SK-N-MC (cell line): ENCODE measurements at regions not wholly inside any gene's neighbourhood (a gene's known extent, or its start where the extent isn't known, plus 50 kb on each side); places are given as distances from the start of the nearest gene placed in this dataset.

ENCODE experiments used
- DNase-seq: peaks from one replicate; pipeline ENCODE4 v3.0.0-alpha.2; 2011; ENCODE audit warnings: low read depth, low spot score
- H3K27ac ChIP-seq: fragments of 200-600 bp; sonication (generic); 2 replicates; pipeline ENCODE4 v1.5.1; 2016; ENCODE audit warnings: mixed run types
- H3K36me3 ChIP-seq: fragments of 200-600 bp; sonication (generic); 2 replicates; pipeline ENCODE4 v1.6.1; 2017; ENCODE audit warnings: antibody characterized with exemption, low read length, mixed read lengths; ENCODE audit not compliant: insufficient read depth
- H3K4me3 ChIP-seq: fragments of 200-600 bp; sonication (generic); 2 replicates; pipeline ENCODE4 v1.5.1; 2016
- H3K9ac ChIP-seq: fragments of 200-600 bp; sonication (generic); 2 replicates; pipeline ENCODE4 v1.8.0; 2017; ENCODE audit warnings: mixed run types, mixed read lengths; ENCODE audit not compliant: insufficient read length
- H3K9me3 ChIP-seq: fragments of 200-600 bp; sonication (generic); 2 replicates; pipeline ENCODE4 v1.6.1; 2017; ENCODE audit warnings: low read depth, mild to moderate bottlenecking, antibody characterized with exemption, low read length, moderate library complexity, mixed read lengths
- EZH2 ChIP-seq: fragments of 200-600 bp; sonication (generic); IDR thresholded peaks from one replicate; pipeline ENCODE4 v1.6.1; 2017; ENCODE audit warnings: antibody characterized with exemption
- FOXP2 ChIP-seq: optimal IDR thresholded peaks from 2 replicates; pipeline ENCODE3; 2011; ENCODE audit warnings: mild to moderate bottlenecking, moderate library complexity; ENCODE audit not compliant: insufficient read depth; ENCODE audit errors: extremely low read length, control extremely low read depth
- POLR2AphosphoS5 ChIP-seq: IDR thresholded peaks from 2 replicates; pipeline ENCODE4 v1.6.1; 2012; ENCODE audit warnings: mild to moderate bottlenecking, low read depth, low read length, borderline replicate concordance

DNA sequence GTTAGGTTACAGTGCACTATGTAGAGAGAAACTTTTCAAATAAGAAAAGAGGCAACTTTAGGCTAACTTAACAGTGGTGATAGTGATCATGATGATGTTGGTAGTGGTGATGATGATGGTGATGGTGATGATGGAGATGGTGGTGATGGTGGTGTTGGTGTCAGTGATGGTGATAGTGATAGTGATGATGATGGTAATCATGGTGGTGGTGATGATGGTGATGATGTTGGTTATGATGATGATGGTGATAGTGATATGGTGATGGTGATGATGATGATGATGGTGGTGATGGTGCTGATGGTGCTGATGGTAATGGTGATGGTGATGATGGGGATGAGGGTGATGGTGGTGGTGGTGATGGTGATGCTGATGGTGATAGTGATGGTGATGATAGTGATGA, 107.4 kb downstream of the DLL1 start:
- TF ChIP-seq FOXP2 (no peak), EZH2 (no peak), POLR2AphosphoS5 (no peak)
- no peaks in the 10 kb centered on the region for H3K9me3 ChIP-seq

DNA sequence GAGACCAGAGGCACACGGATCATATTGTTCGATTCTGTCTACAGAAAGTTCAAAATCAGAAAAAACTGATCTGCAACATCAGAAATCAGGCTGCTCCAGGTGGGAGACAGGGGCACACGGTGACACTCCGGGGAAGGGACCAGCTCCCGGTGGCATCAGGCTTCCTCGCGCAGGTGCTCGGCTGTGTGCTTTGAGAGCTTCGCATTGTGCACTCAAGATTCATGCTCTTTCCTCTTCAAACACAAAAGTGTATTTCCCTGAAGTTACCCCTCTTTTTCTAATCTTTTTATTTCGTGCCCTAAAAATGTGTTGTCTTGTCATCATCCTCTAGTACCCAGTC, 108.1 kb downstream of the DLL1 start:
- H3K27ac ChIP-seq, result no peak overlapping the region
- TF ChIP-seq POLR2AphosphoS5 (no peak), EZH2 (no peak), FOXP2 (no peak)
- no peaks in the 10 kb centered on the region for H3K9me3 ChIP-seq
- H3K9ac ChIP-seq, result no peak overlapping the region
- no peaks in the 10 kb centered on the region for H3K36me3 ChIP-seq
- H3K4me3 ChIP-seq, result no peak overlapping the region
- DNase-seq, result no peak

More for the DNA sequence above, 107.4 kb downstream of the DLL1 start:
- Histone ChIP-seq H3K36me3 (no peaks in the 10 kb centered on the region), H3K4me3 (no peak overlapping the region), H3K27ac (no peak overlapping the region), H3K9ac (no peak overlapping the region)
- DNase-seq, result no peak

DNA sequence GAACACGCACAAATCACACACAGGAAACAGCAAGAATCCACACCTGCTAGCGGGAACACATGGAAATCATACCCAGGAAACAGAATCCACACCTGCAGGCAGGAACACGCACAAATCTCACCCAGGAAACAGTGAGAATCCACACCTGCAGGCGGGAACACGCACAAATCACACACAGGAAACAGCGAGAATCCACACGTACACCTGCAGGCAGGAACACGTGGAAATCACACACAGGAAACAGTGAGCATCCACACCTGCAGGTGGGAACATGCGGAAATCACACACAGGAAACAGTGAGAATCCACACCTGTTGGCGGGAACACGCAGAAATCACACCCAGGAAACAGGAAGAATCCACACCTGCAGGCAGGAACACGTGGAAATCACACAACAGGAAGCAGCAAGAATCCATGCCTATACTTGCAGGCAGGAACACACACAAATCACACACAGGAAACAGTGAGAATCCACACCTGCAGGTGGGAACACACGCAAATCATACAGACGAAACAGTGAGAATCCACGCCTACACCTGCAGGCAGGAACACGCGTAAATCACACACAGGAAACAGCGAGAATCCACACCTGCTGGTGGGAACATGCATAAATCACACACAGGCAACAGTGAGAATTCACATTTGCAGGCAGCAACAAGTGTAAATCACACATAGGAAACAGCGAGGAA, 108.6 kb downstream of the DLL1 start:
- Histone ChIP-seq H3K9ac (no peak overlapping the region), H3K36me3 (no peaks in the 10 kb centered on the region), H3K27ac (no peak overlapping the region), H3K4me3 (no peak overlapping the region), H3K9me3 (no peaks in the 10 kb centered on the region)
- no peak for DNase-seq
- no peak for TF ChIP-seq FOXP2
- TF ChIP-seq POLR2AphosphoS5, result no peak
- no peak for TF ChIP-seq EZH2

DNA sequence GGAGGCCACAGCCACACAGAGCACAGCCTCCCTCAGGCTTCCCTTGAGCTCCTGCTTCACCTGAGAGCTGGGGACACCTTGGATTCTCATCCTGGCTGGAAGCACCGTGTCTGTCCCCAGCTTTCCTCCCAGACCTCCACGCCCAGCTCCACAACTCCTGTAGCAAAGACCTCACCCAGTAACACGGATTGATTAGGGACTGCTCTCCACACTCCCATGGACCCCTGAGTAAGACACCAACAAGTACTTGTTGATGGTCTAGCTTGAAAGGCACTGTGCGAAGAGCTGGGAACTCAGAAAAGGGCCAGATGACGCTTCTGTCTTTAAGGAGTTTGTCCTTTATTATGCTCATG, 109.6 kb downstream of the DLL1 start:
- Histone ChIP-seq H3K36me3 (no peaks in the 10 kb centered on the region), H3K4me3 (no peak overlapping the region), H3K27ac (no peak overlapping the region), H3K9ac (no peak overlapping the region), H3K9me3 (no peaks in the 10 kb centered on the region)
- no peak for DNase-seq
- TF ChIP-seq EZH2 (no peak), POLR2AphosphoS5 (no peak), FOXP2 (no peak)

DNA sequence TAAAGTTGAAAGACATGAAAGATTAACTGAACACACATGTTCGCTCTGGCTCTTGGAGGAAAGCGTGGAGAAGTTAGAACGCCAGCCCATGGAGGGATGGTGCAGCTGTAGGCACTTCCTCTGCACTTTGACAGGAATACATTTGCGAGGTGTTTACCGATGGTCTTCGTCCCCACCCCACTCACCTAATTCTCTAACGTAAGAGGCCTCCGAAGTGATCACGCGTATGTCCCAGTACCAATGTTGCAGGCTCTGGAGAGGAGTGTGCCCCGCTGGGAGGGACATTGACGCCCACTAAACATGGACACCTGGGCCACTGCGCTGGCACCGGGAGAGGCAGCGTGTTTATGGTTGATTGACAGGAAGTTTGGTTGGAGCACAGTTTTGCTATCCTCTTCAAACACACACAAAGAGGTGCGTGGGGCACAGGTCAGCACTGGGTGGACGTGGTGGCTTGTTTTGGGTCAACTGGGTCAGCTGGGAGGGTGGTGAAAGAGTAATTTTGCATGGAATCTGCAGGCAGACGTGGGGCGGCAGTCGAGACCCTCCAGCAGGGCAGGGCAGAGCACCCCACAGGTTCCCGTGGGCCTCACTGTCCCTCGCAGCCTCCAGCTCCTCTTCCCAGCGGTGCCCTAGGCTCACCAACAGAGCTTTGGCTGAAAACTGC, 110.1 kb downstream of the DLL1 start:
- no peak overlapping the region for H3K27ac ChIP-seq
- no peak overlapping the region for H3K9ac ChIP-seq
- H3K9me3 ChIP-seq, result no peaks in the 10 kb centered on the region
- no peak for DNase-seq
- H3K36me3 ChIP-seq, result no peaks in the 10 kb centered on the region
- TF ChIP-seq FOXP2, result no peak
- TF ChIP-seq EZH2, result no peak
- no peak overlapping the region for H3K4me3 ChIP-seq

DNA sequence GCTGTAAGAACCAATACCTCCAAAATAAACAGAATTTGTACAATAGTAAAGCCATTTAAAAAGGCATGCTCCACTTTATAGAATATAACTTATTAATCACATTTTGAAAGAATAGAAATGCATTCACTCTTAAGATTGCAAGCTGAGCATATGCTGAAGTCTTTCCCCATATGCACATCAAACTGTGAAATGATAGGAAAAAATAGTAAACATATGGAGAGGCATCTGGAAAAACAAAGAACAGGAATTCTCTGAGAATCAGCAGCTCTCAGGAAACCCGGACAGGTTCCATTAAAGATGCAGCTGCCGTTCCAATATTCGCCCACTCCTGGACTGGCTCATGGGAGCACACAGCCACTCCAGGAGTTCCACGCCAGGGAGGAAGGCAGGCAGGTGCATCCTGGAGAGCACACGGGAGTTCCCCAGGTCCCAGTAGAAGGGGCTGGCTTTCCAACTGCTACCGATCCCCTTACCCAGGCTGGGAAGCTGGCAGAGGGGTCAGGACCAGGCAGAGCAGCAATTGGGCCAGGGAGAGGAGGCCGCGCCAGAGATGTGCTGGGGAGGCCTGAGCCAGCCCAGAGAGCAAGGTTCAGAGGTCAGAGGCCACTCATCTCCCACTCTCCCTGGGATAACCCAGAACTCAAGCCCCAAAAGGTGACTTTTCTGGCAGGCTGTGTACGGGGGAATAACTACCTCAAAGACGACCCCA, 111.1 kb downstream of the DLL1 start:
- H3K9me3 ChIP-seq, result no peaks in the 10 kb centered on the region
- DNase-seq, result no peak
- TF ChIP-seq FOXP2, result no peak
- TF ChIP-seq EZH2, result no peak
- no peak for TF ChIP-seq POLR2AphosphoS5
- H3K27ac ChIP-seq, result peak overlapping the region; percentile 70
- H3K36me3 ChIP-seq, result no peaks in the 10 kb centered on the region
- no peak overlapping the region for H3K4me3 ChIP-seq
- H3K9ac ChIP-seq, result no peak overlapping the region

DNA sequence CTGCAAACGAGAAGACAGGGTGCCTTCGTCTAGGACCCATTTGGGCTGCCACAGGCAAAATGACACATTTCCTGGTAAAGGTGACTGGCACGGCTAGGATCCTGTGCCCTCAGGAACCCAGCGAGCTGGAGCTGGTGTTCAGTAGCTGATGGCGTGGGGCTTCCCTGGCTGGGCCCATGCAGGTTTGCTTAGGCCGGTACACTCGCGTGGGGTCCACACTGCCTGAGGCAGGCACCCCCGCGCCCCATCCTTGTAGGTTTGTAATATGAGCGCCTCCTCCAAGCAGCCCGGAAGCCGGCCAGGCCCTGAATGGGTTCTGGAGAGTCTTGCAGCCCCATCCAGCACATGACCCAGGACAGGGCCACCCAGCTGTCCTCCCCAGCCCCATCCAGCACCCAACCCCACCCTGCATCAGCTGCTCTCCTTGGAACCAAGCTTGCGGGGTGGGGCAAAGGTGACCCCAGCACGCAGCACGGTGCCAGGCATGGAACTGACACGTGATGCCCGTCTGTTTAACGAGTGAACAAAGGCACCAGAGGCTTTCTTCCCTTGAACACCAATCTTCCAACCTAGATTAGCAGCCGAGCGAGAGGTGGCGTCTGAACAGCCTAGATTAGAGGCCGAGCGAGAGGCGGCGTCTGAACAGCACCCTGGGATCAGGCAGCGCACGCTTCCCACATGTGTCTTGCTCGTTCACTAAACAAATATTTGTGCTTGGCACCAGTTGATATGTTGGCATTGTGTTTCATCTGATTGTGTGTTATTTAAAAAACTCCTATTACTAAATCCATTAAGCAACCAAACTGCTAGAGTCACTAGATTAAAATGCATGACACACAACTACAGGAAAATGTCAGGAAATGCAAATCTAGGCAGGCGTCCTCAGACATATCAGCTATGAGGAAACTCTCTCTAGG, 112.1 kb downstream of the DLL1 start:
- no peak for TF ChIP-seq EZH2
- TF ChIP-seq POLR2AphosphoS5, result no peak
- no peak for TF ChIP-seq FOXP2
- no peaks in the 10 kb centered on the region for H3K9me3 ChIP-seq
- DNase-seq, result no peak
- H3K36me3 ChIP-seq, result no peaks in the 10 kb centered on the region
- H3K27ac ChIP-seq, result peak overlapping the region; percentile 70
- H3K9ac ChIP-seq, result no peak overlapping the region
- no peak overlapping the region for H3K4me3 ChIP-seq

DNA sequence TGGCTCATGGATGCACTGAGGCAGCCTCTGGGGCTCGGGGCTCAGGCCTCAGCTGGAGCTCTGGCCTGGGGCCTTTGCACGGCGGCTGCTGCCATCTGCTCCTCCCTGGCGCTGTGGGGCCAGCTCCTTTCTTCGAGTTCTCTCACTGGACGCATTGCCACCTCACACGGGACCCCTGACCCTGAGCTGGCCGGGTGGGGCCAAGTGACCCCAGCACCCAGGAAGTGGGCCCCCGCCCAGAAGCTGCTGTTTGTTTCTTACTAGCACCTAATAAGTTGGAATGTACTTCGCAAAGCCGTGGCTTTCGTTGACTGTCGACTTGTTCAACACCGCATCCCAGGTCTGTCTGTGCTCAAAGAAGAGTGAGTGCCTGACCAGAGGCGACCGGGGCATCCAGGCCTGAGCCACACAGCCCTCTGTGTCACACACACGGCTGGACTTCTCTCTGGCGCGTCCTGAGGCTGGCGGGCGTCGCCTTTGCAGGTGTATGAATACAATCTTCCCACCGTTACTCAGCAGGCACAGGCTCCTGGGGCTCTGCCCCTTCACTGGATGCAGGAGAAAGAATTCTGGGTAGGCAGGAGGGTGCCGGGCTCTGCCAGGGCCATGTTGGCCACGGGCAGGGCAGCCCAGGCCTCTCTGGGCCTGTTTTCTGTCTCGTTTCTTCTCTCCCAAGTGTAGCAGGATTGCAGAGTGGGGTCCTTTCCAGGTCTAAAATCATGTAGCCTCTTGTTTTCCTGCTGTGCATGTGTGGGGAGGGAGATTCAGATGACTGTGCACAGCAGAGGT, 112.9 kb downstream of the DLL1 start:
- Histone ChIP-seq H3K4me3 (no peak overlapping the region), H3K9ac (no peak overlapping the region), H3K9me3 (no peaks in the 10 kb centered on the region), H3K36me3 (no peaks in the 10 kb centered on the region), H3K27ac (peak overlapping the region; percentile 46)
- no peak for DNase-seq
- TF ChIP-seq POLR2AphosphoS5 (no peak), FOXP2 (no peak)
